ENCODE measurements at regions not wholly inside any gene's neighbourhood (a gene's known extent, or its start where the extent isn't known, plus 50 kb on each side); places are given as distances from the start of the nearest gene placed in this dataset.

- ATAC-seq (no peak), DNase-seq (no peak)
- Histone ChIP-seq H3K9me3 (peaks cover 0 to 7% (median 0%) of the 10 kb centered on the region in 11 donors), H3K4me3 (no peak overlapping the region), H3K4me1 (no peaks in the 10 kb centered on the region), H3K27me3 (no peaks in the 10 kb centered on the region), H3K27ac (no peak overlapping the region), H3K36me3 (no peaks in the 10 kb centered on the region)
- TF ChIP-seq, protein P1, sequence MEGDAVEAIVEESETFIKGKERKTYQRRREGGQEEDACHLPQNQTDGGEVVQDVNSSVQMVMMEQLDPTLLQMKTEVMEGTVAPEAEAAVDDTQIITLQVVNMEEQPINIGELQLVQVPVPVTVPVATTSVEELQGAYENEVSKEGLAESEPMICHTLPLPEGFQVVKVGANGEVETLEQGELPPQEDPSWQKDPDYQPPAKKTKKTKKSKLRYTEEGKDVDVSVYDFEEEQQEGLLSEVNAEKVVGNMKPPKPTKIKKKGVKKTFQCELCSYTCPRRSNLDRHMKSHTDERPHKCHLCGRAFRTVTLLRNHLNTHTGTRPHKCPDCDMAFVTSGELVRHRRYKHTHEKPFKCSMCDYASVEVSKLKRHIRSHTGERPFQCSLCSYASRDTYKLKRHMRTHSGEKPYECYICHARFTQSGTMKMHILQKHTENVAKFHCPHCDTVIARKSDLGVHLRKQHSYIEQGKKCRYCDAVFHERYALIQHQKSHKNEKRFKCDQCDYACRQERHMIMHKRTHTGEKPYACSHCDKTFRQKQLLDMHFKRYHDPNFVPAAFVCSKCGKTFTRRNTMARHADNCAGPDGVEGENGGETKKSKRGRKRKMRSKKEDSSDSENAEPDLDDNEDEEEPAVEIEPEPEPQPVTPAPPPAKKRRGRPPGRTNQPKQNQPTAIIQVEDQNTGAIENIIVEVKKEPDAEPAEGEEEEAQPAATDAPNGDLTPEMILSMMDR (IDR thresholded peaks at IDR 0.05): no peak
- intact Hi-C loops (cut with DNase I): no loop called here
- WGBS, 2 donors: 73 to 80% methylated on average over 5 of the region's 5 CpGs
These were observed 590.4 kb downstream of the NXPH1 start for GRCh38 chr7:9023675-9024294.

DNA sequence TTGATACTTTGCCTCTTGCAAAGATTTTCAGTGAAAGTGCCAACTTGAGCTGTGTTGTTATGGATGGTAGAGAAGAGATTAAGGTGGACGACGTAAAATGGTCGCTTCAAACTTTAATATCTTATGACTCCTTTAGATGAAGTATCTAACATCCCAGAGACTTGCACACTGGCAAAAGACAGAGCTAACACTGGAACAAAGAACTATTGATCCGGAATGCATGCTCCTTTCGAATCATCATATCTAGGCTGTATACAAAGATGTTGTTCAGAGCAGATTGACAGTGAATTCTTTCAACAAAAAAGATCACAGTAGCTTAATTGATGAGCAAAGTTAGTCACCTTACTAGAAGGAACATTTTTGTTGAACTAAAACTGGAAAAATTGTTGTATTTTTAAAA, 592.7 kb downstream of the NXPH1 start:
- intact Hi-C loops (cut with DNase I): loop anchor here in 1 of 10 donors (5.0 kb wide), 1 partner anchor 169 kb away; no protein-coding TSS in a partner anchor
- Histone ChIP-seq H3K27me3 (no peaks in the 10 kb centered on the region), H3K9me3 (no peaks in the 10 kb centered on the region), H3K36me3 (no peaks in the 10 kb centered on the region), H3K4me3 (no peak overlapping the region), H3K27ac (no peak overlapping the region), H3K4me1 (no peaks in the 10 kb centered on the region)
- 88 to 89% methylated on average over 5 of the region's 5 CpGs for WGBS, 2 donors
- DNase-seq (no peak), ATAC-seq (no peak)
- TF ChIP-seq, protein P1 (IDR thresholded peaks at IDR 0.05): no peak

DNA sequence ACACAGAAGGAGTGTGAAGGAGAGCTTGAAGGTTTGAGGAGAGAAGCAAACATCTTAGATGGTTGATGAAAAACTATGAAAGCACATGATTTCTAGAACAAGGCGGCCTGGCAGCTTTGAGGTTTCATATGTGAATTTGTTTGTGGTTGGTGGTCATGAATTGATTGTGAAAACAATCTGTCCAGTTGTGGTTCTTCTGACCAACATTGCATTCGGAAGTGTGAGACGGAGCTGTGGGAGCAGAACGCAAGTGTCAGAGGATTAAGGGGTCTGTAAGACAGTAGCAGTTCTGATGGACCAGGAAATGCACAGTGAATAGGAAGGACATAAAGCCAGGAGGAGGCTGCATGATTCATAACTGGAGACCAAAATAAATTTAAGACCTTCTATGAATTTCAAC, 594.6 kb downstream of the NXPH1 start:
- Histone ChIP-seq H3K4me3 (no peak overlapping the region), H3K27me3 (no peaks in the 10 kb centered on the region), H3K4me1 (no peaks in the 10 kb centered on the region), H3K9me3 (no peaks in the 10 kb centered on the region), H3K27ac (no peak overlapping the region), H3K36me3 (no peaks in the 10 kb centered on the region)
- TF ChIP-seq, protein P1 (IDR thresholded peaks at IDR 0.05): no peak
- DNase-seq: no peak
- intact Hi-C loops (cut with DNase I): loop anchor here in 1 of 10 donors (5.0 kb wide), 1 partner anchor 171 kb away; no protein-coding TSS in a partner anchor
- ATAC-seq: no peak
- WGBS, 2 donors: 84 to 88% methylated on average over 4 of the region's 4 CpGs

- ATAC-seq: no peak
- TF ChIP-seq, protein P1 (IDR thresholded peaks at IDR 0.05): no peak
- Histone ChIP-seq H3K36me3 (no peaks in the 10 kb centered on the region), H3K27me3 (no peaks in the 10 kb centered on the region), H3K27ac (no peak overlapping the region), H3K4me1 (no peaks in the 10 kb centered on the region), H3K9me3 (peaks cover 0 to 8% (median 0%) of the 10 kb centered on the region in 11 donors), H3K4me3 (no peak overlapping the region)
- DNase-seq: no peak
- WGBS, 2 donors: 75 to 77% methylated on average over 9 of the region's 9 CpGs
- intact Hi-C loops (cut with DNase I): loop anchor here in 1 of 10 donors (5.0 kb wide), 1 partner anchor 173 kb away; no protein-coding TSS in a partner anchor
These were observed 596.5 kb downstream of the NXPH1 start for GRCh38 chr7:9029681-9030530.

Data from heart right ventricle (tissue), 16 donors.